ENCODE measurements at regions not wholly inside any gene's neighbourhood (a gene's known extent, or its start where the extent isn't known, plus 50 kb on each side); places are given as distances from the start of the nearest gene placed in this dataset.

DNA sequence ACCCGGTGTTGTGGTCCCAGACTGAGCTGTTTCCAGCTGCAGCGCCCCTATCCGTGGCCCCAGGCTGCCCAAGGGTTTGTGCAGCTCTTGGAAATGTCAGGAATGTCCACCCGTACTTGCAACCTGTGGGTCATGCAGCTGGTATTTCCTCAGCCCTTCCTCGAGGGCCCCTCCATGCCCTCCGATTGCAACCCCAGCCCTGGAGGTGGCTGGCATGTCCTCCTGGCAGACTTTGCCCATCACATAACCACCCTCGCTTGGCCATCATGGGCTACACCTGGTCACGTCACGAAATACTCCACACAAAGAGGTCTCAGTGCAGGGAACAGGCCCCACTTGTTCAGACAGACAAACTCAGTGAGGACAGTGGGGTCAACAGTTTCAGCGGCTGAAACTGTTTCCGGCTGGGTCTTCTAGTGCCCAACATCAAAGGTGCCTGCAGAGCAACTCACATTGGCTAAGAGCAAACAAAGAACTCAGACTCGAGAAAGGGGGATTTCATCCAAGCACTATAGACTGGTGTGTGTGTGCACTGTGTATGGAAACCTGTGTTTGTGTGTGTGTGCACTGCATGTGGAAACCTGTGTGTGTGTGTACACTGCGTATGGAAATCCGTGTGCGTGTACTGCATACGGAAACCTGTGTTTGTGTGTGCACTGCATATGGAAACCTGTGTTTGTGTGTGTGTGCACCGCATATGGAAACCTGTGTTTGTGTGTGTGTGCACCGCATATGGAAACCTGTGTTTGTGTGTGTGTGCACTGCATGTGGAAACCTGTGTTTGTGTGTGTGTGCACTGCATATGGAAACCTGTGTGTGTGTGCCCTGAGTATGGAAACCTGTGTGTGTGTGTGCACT is 72.8 kb upstream of the CCND1 start (continued):
- TF ChIP-seq ZBTB3 (CRISPR knock-in tag; IDR thresholded peaks at IDR 0.05; ENCODE audit: borderline replicate concordance, low read depth) (no peak), ZNF780A (CRISPR knock-in tag; IDR thresholded peaks at IDR 0.05) (no peak), ARNT2 (CRISPR knock-in tag; IDR thresholded peaks at IDR 0.05; ENCODE audit: low read depth) (no peak), GLMP (CRISPR knock-in tag; IDR thresholded peaks at IDR 0.05; ENCODE audit: borderline replicate concordance) (no peak), EHMT2 (IDR thresholded peaks at IDR 0.05; ENCODE audit: borderline replicate concordance, low read depth, low read length) (peak; percentile 77; the same call in 1 of the 2 replicates), ZNF747 (CRISPR knock-in tag; IDR thresholded peaks at IDR 0.05; ENCODE audit: borderline replicate concordance) (no peak), ZNF205 (CRISPR knock-in tag; IDR thresholded peaks at IDR 0.05) (0 out of 2 replicates have a peak, but pooled peaks have one; percentile 37), RBM39 (IDR thresholded peaks at IDR 0.05; ENCODE audit: low read depth, low read length, poor library complexity, severe bottlenecking) (no peak), BCL6 (CRISPR knock-in tag; IDR thresholded peaks at IDR 0.05) (peak; percentile 81), TGIF2 (CRISPR knock-in tag; IDR thresholded peaks at IDR 0.05) (no peak)
- TF ChIP-seq, protein P1, sequence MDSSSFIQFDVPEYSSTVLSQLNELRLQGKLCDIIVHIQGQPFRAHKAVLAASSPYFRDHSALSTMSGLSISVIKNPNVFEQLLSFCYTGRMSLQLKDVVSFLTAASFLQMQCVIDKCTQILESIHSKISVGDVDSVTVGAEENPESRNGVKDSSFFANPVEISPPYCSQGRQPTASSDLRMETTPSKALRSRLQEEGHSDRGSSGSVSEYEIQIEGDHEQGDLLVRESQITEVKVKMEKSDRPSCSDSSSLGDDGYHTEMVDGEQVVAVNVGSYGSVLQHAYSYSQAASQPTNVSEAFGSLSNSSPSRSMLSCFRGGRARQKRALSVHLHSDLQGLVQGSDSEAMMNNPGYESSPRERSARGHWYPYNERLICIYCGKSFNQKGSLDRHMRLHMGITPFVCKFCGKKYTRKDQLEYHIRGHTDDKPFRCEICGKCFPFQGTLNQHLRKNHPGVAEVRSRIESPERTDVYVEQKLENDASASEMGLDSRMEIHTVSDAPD (CRISPR knock-in tag; IDR thresholded peaks at IDR 0.05): no peak
- TF ChIP-seq, protein P2, sequence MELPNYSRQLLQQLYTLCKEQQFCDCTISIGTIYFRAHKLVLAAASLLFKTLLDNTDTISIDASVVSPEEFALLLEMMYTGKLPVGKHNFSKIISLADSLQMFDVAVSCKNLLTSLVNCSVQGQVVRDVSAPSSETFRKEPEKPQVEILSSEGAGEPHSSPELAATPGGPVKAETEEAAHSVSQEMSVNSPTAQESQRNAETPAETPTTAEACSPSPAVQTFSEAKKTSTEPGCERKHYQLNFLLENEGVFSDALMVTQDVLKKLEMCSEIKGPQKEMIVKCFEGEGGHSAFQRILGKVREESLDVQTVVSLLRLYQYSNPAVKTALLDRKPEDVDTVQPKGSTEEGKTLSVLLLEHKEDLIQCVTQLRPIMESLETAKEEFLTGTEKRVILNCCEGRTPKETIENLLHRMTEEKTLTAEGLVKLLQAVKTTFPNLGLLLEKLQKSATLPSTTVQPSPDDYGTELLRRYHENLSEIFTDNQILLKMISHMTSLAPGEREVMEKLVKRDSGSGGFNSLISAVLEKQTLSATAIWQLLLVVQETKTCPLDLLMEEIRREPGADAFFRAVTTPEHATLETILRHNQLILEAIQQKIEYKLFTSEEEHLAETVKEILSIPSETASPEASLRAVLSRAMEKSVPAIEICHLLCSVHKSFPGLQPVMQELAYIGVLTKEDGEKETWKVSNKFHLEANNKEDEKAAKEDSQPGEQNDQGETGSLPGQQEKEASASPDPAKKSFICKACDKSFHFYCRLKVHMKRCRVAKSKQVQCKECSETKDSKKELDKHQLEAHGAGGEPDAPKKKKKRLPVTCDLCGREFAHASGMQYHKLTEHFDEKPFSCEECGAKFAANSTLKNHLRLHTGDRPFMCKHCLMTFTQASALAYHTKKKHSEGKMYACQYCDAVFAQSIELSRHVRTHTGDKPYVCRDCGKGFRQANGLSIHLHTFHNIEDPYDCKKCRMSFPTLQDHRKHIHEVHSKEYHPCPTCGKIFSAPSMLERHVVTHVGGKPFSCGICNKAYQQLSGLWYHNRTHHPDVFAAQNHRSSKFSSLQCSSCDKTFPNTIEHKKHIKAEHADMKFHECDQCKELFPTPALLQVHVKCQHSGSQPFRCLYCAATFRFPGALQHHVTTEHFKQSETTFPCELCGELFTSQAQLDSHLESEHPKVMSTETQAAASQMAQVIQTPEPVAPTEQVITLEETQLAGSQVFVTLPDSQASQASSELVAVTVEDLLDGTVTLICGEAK (IDR thresholded peaks at IDR 0.05): no peak
- TF ChIP-seq, protein P2 (CRISPR knock-in tag; IDR thresholded peaks at IDR 0.05): no peak; the same call in 1 of the 2 replicates
- TF ChIP-seq, protein P3, sequence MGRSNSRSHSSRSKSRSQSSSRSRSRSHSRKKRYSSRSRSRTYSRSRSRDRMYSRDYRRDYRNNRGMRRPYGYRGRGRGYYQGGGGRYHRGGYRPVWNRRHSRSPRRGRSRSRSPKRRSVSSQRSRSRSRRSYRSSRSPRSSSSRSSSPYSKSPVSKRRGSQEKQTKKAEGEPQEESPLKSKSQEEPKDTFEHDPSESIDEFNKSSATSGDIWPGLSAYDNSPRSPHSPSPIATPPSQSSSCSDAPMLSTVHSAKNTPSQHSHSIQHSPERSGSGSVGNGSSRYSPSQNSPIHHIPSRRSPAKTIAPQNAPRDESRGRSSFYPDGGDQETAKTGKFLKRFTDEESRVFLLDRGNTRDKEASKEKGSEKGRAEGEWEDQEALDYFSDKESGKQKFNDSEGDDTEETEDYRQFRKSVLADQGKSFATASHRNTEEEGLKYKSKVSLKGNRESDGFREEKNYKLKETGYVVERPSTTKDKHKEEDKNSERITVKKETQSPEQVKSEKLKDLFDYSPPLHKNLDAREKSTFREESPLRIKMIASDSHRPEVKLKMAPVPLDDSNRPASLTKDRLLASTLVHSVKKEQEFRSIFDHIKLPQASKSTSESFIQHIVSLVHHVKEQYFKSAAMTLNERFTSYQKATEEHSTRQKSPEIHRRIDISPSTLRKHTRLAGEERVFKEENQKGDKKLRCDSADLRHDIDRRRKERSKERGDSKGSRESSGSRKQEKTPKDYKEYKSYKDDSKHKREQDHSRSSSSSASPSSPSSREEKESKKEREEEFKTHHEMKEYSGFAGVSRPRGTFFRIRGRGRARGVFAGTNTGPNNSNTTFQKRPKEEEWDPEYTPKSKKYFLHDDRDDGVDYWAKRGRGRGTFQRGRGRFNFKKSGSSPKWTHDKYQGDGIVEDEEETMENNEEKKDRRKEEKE (IDR thresholded peaks at IDR 0.05): no peak
